GM19240 (cell line): ENCODE measurements at regions not wholly inside any gene's neighbourhood (a gene's known extent, or its start where the extent isn't known, plus 50 kb on each side); places are given as distances from the start of the nearest gene placed in this dataset.
"Not testable (repeated sequence)": the region's sequence is repeated elsewhere in the genome, so short reads cannot be mapped to it uniquely, and the experiment has no call there.

Experiments used
- DNase-seq: peaks from one replicate; pipeline ENCODE4 v3.0.0; 2011; ENCODE audit warnings: low spot score; ENCODE audit not compliant: insufficient read length

DNA sequence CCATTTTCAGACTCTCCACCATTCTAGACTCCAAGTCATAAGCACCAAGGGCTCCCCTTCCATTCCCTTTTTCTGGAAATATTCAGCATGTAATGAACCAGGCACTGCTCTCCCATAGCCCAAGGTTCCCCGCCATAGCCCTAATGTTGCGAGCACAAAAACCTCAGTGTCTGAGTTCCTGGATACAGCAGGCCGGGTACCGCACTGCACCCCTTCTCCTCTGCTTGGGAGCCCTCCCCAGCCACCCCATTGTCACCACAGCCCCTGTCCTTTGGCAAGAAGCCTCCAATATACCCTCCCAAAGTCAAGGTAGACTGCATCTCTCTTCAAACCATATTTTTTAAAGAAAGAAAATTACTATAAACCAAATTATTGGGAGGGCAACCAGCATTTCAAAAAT is 1341.1 kb downstream of the BRD1 start:
- no peak for DNase-seq

GRCh38 chr22:48486134-48486532 is 1341.5 kb downstream of the BRD1 start:
- DNase-seq: no peak

DNA sequence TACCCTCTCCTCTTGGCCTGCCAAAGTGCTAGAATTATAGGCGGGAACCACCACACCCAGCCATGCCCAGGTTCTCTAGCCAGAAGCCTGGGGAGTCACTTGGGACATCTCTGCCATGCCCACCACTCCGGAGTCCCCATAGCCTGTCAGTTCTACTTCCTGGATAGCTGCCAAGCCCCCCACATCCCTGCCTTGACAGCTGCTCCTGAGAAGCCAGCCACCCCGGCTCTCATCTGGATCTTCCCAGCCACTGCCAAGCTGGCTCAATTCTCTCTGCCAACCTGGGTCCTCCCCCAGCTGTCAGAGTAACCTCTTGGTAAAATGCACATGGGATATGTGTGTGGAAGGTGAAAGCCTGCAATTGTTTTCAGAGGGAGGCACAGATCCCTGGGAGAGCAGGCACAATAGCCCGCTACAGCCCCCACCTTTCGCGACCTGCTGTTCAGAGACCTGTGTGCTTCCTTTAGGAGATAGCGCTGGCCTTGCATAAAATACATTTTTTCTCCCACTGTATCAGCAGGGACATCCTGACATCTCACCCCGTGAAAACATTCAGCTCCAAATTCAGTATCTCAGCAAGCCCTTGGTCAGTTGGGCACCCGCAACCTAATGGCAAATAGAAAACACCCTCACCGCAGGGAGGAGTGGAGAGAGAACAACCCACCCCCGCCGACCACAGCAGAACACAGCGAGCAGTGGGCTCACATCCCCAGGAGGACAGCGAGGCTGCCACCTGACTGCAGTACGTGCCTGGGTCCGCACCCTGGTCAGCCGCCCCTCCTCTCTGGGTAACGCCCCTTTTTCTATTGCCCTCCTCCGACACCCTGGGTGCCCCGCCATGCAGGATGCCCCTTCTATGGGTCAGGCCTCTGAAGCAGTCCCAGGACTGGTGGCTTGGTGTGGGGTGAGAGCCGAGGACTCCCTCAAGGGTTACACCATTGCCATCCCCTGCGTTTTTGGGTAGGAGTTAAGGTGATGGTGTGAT is 1342.2 kb downstream of the BRD1 start:
- DNase-seq: no peak

GRCh38 chr22:48483764-48484528 is 1343.7 kb downstream of the BRD1 start:
- DNase-seq: no peak

DNA sequence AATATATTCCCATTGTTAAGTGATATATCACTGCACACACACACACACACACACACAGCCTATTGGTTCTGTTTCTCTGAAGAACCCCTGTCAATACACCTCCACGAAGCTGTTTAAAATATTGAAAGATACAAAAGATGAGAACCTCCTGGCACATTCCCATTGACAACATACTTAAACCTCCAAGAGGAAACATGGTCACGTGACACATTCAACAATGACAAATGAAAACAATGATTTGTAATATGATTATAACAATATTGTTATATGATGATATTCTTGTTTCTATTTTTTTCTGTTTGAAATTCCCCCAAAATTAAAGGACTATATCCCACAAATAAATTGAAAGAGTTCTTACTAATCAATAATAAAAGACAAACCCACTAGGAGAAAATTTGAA is 1344.9 kb downstream of the BRD1 start:
- no peak for DNase-seq

DNA sequence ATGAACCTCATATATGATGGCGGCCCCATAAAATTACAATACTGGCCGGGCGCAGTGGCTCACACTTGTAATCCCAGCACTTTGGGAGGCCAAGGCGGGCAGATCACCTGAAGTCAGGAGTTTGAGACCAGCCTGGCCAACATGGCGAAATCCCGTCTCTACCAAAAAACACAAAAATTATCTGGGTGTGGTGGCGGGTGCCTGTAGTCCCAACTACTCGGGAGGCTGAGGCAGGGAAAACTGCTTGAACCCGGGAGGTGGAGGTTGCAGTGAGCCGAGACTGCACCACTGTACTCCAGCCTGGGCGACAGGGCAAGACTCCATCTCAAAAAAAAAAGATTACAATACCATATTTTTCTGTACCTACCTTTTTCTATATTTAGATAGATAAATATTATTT is 1345.5 kb downstream of the BRD1 start:
- not testable (repeated sequence) for DNase-seq

DNA sequence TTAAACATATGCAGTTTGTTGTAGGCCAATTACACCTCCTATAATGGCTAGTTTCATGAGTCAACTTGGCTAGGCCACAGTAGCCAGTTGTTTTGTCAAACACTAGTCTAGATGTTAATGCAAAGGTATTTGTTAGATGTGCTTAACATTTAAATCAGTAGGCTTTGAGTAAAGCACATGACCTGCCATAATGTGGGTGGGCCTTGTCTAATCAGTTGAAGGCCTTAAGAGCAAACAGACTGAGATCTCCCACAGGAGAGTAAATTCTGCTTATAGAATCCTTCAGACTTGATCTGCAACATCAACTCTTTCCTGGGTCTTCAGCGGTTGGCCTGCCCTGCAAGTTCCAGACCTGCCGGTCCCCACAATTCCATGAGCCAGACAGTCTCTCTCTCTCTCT is 1345.9 kb downstream of the BRD1 start:
- DNase-seq: no peak

- no peak for DNase-seq
Observed at GRCh38 chr22:48478529-48479265, 1349.0 kb downstream of the BRD1 start.

GRCh38 chr22:48478124-48478523 is 1349.5 kb downstream of the BRD1 start:
- no peak for DNase-seq

DNA sequence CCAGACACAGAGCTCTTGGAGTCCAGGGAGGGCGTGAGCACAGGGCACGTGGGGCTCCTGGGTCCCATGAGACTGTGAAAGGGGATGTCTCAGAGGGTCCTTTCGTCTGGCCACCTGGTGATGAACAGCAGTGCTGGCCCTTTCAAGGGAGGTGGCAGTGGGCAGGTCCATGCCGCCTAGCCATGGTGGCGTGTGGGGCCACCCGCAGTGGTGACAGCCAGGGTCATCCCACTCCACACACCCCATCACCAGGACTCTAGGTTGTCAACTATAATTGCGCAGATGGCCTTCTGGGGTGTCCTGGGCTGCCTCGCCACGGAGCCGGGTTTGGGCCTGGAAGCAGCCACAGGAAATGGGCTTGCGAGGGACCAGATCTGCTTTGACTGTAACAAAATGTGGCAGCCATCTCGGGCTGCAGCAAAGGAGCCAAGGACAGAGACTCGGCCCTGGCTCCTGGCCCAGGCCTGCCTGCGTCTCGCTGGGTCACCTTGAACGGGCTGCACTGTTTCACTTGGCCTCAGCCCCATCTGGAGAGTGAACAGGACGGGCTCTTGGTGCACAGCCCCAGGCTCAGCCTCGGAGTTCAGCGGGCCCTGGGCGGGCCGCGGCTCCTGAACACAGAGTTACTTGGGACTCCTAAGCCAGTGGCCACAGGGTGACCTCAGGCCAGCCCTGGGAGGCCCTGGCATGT is 1350.5 kb downstream of the BRD1 start:
- DNase-seq: no peak

- no peak for DNase-seq
Observed at GRCh38 chr22:48476577-48476976, 1351.1 kb downstream of the BRD1 start.

DNA sequence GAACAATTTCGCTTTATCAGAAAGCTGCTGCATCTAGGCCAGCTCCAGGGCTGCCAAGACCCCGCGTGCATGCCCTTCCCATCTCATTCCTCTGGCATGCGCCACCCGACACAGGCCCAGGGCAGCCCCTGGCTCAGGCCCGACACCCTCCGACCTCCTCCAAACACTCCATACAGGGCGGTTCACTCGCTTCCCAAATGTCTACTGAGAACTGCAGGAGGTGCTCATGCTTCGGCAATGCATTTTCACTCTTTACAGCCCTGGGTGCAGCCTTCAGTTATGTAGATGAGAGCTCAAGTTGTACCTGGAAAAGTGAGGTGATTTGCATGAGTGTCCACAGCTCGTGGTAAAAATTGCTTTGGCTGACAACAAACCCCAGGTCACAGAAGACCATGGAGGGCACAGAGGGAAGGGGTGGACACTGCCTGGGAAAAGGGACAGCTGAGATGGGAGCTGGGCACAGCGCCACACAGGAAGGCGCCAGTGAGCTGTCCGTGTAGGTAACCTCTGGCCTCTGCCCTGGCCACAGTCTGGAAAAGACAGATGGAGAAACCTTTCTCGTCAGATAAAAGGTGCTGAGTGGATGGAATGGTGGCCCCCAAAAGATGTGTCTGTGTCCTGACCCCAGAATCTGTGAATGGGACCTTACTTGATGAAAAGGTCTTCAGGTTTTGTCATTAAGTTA is 1351.9 kb downstream of the BRD1 start:
- no peak for DNase-seq

DNA sequence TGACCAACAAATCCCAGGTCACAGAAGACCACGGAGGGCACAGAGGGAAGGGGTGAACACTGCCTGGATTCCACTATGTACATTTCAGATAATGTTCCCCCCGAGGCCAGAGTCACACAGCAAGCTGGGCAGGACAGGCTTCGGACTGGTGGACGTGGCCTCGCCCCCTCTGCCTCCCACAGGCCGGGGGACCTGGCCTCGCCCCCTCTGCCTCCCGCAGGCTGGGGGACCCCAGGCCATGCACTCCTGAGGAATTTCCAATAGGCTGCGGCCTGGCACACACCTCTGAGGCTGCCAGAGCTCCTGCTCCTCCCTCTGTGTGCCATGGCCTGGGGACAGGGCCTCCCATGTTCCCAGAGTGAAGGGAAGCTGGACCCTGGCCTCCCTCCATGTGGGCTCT is 1352.8 kb downstream of the BRD1 start:
- DNase-seq: no peak

DNA sequence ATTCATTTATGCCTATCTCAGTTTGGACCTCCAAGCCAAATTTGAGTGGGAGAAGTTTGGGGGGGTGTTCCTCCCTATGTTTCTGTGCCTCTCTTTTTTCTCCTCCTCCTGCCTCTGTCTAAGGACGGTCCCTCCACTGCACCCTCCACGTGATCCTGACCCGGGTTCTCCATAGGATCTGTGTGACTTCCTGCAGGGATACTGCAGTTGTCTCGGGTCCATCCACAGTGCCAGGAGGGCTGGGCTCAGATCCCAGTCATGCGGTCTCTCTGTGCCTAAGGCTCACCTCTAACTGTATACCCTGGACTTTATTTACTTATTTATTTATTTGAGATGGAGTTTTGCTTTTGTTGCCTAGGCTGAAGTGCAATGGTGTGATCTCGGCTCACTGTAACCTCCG is 1354.5 kb downstream of the BRD1 start:
- DNase-seq: no peak

DNA sequence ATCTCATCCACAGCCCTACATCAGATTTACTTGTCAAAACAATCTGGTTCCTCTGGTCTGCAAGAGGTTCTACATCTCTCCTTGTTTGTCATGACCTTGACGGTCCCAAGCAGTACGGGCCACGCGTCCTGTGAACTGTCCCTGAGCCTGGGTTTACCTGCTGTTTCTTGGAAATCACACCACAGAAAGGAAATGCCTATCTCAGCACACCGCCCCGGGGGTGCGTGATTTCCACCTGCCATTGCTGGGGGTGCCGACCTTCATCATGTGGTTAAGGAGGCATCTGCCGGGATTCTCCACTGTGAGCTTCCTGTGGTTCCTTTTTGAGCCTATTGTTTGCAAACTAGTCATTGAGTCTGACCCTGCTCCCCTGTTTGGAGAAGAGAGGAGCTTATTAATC is 1363.4 kb downstream of the BRD1 start:
- no peak for DNase-seq

GRCh38 chr22:48459859-48460823 is 1367.5 kb downstream of the BRD1 start:
- DNase-seq: no peak

DNA sequence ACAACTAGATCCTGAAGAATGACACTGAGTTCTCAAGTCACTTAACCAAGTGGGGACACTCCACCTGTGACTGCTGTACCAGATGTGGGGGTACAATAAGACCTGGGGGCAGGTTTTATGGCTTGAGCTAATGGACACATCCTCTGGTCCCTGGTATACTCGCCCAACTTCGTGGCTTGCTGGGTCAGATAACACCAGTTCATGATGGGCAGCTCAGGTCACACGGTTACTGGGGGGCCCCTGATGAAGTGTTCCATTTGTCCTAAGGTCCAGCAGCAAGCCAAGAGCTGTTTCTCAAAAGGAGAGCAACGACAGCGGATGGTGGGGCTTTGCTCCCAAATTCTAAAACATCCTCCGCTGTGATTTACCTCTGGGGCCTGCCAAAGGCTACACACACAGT is 1368.4 kb downstream of the BRD1 start:
- DNase-seq: no peak

GRCh38 chr22:48456449-48456848 is 1371.2 kb downstream of the BRD1 start:
- no peak for DNase-seq

GRCh38 chr22:48453751-48454485 is 1373.8 kb downstream of the BRD1 start:
- no peak for DNase-seq
